Mucosa of descending colon (tissue), 3 donors: ENCODE measurements at regions not wholly inside any gene's neighbourhood (a gene's known extent, or its start where the extent isn't known, plus 50 kb on each side); places are given as distances from the start of the nearest gene placed in this dataset.

Source experiments
- ATAC-seq: fragments of 200-7000 bp; cut with Tn5 transposase; one replicate; pipeline ENCODE4 v1.9.1; 2020; ENCODE audit warnings: mild to moderate bottlenecking, moderate library complexity
- DNase-seq, 3 donors: peaks; one replicate each; pipeline ENCODE4 v3.0.0-alpha.2; 2020
- H3K36me3 ChIP-seq: fragments of 200-600 bp; one replicate; pipeline ENCODE4 v1.8.0; 2021; ENCODE audit warnings: low read depth, mild to moderate bottlenecking
- H3K4me1 ChIP-seq: fragments of 200-600 bp; one replicate; pipeline ENCODE4 v1.8.0; 2021; ENCODE audit warnings: low read depth, mild to moderate bottlenecking
- H3K4me3 ChIP-seq: fragments of 200-600 bp; one replicate; pipeline ENCODE4 v1.8.0; 2021; ENCODE audit warnings: mild to moderate bottlenecking
- H3K9me3 ChIP-seq: fragments of 200-600 bp; one replicate; pipeline ENCODE4 v1.8.0; 2021; ENCODE audit warnings: mild to moderate bottlenecking
- CTCF ChIP-seq: fragments of 200-600 bp; IDR thresholded peaks from one replicate; pipeline ENCODE4 v1.8.0; 2022; ENCODE audit warnings: antibody characterized with exemption, mild to moderate bottlenecking
- intact Hi-C, 2 donors: fragments of 100-400 bp; cut with DNase I in 1 of 2; cut with micrococcal nuclease in 1 of 2; formaldehyde crosslinking; loops; one replicate each; pipeline versions ENCODE4 v1.11.0 to v1.11.1; 2022; cut with DNase I, micrococcal nuclease
- donor health status: DM: no; HTN: no; CAD: no; lungs with moderate emphysema.
- donor health status: DM: no; HTN: no; CAD: no.
- donor health status: DM: no; HTN: yes; CAD: no.

DNA sequence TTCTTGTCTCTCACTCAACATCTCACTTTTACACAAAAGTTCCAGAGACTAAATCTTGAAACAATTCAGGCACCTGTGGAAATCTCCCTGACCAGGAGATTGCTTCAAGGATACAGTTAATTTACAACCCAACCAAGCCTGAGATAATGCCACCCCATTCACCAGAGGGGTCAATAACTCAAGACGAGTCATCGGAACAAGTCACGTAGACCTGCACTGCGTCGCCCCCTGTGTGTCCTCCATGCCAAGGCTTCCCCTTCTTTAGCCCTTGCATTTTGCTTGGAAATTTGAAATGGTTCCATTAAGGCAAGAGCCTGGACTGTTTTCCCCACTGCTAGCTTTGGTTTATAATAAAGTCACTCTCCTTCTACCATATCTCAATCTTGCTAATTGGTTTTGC lies 129.0 kb upstream of the NEO1 start:
- H3K9me3 ChIP-seq: no peaks in the 10 kb centered on the region
- TF ChIP-seq CTCF: no peak
- DNase-seq (no peak), ATAC-seq (no peak)
- H3K36me3 ChIP-seq: no peaks in the 10 kb centered on the region
- no peak overlapping the region for H3K4me3 ChIP-seq
- no peaks in the 10 kb centered on the region for H3K4me1 ChIP-seq
- intact Hi-C loops: no loop called here

GRCh38 chr15:72920551-72920950 lies 131.7 kb upstream of the NEO1 start:
- Histone ChIP-seq H3K9me3 (no peaks in the 10 kb centered on the region), H3K4me3 (no peak overlapping the region), H3K36me3 (no peaks in the 10 kb centered on the region), H3K4me1 (no peaks in the 10 kb centered on the region)
- no peak for ATAC-seq
- no peak for TF ChIP-seq CTCF
- intact Hi-C loops: no loop called here
- DNase-seq: no peak

DNA sequence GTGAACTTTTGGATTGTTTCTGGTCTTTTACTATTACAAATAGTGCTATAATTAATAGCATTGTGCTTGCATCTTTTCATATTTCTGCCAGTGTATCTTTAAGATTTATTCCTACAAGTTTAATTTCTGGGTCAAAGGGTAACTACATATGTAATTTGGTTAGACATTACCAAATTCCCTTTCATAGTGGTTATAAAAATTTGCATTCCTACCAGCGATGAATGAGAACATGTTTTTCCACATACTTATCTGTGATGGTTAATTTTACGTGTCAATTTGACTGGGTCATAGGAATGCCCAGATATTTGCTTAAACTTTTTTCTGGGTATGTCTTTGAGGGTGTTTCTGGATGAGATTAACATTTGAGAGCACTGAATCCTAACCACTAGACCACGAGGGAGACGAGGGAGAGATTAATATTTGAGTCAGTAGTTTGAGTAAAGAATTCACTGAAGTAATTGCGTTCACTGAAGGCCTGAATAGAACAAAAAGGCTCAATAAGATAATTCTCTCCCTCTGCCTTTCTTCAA lies 132.3 kb upstream of the NEO1 start:
- Histone ChIP-seq H3K36me3 (no peaks in the 10 kb centered on the region), H3K4me3 (no peak overlapping the region), H3K4me1 (no peaks in the 10 kb centered on the region), H3K9me3 (no peaks in the 10 kb centered on the region)
- DNase-seq (no peak), ATAC-seq (peak; percentile 66)
- intact Hi-C loops: no loop called here
- no peak for TF ChIP-seq CTCF

DNA sequence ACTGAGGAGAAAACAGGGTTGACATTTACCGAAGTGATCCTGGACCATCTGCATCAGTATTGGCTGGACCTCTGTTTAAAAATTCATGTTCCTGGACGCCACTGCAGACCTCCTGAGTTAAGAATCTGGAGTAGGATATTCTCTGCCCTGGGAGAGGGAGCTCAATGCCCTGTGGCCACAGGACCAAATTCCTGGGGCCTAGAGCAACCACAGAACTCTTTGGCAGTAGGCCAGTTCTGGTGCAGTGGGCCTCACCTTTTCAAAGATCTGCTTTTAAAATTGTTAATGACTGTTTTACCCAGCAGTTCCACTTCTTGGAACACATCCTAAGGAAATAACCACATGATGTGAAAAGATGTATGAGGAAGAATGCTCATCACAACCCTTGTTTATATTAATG lies 133.3 kb upstream of the ADPGK start:
- Histone ChIP-seq H3K36me3 (no peaks in the 10 kb centered on the region), H3K4me1 (peaks cover 5% of the 10 kb centered on the region), H3K4me3 (no peak overlapping the region), H3K9me3 (no peaks in the 10 kb centered on the region)
- intact Hi-C loops: no loop called here
- no peak for DNase-seq
- ATAC-seq: no peak
- TF ChIP-seq CTCF: no peak

DNA sequence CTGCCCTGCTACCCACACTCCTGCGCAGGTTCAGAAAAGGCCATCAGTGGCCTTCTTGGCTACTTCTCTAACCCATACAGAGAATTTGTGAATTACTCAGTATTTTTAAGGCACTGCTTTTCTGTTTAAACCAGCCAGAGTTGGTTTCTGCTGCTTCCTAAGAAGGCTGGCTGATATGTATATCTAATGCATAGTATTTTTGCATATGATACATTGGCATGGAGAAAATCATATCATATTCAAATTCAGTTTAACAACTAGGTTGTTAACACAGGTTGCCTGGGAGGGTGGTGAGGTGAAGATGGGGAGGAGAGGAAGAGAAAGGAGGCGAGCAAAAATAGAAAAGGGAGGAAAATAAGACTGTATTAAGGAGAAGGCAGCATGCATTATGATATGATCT lies 132.8 kb upstream of the ADPGK start:
- TF ChIP-seq CTCF: no peak
- DNase-seq: no peak

GRCh38 chr15:72915843-72916242 lies 132.3 kb upstream of the ADPGK start:
- ATAC-seq: no peak
- no peak for TF ChIP-seq CTCF
- Histone ChIP-seq H3K9me3 (no peaks in the 10 kb centered on the region), H3K36me3 (no peaks in the 10 kb centered on the region), H3K4me3 (no peak overlapping the region), H3K4me1 (peaks cover 10% of the 10 kb centered on the region)
- intact Hi-C loops: no loop called here
- no peak for DNase-seq

More for the DNA sequence above, 132.8 kb upstream of the ADPGK start:
- no peak overlapping the region for H3K4me3 ChIP-seq
- H3K36me3 ChIP-seq: no peaks in the 10 kb centered on the region
- intact Hi-C loops: no loop called here
- H3K9me3 ChIP-seq: no peaks in the 10 kb centered on the region
- H3K4me1 ChIP-seq: peaks cover 10% of the 10 kb centered on the region
- no peak for ATAC-seq
